Lower lobe of right lung (tissue), 2 donors: ENCODE measurements at regions not wholly inside any gene's neighbourhood (a gene's known extent, or its start where the extent isn't known, plus 50 kb on each side); places are given as distances from the start of the nearest gene placed in this dataset.

Source experiments
- ATAC-seq, 2 donors: fragments of 200-7000 bp; cut with Tn5 transposase; one replicate each; pipeline ENCODE4 v1.9.1; 2020 to 2022; ENCODE audit warnings: mild to moderate bottlenecking in 2 of 2, moderate library complexity in 2 of 2
- DNase-seq: peaks from one replicate; pipeline ENCODE4 v3.0.0-alpha.2; 2020
- H3K27ac ChIP-seq: fragments of 200-600 bp; one replicate; pipeline ENCODE4 v1.8.0; 2022
- H3K27me3 ChIP-seq: fragments of 200-600 bp; one replicate; pipeline ENCODE4 v1.8.0; 2022; ENCODE audit warnings: low read depth
- H3K36me3 ChIP-seq: fragments of 200-600 bp; one replicate; pipeline ENCODE4 v1.8.0; 2022; ENCODE audit warnings: mild to moderate bottlenecking
- H3K4me1 ChIP-seq: fragments of 200-600 bp; one replicate; pipeline ENCODE4 v1.8.0; 2022
- H3K4me3 ChIP-seq: fragments of 200-600 bp; one replicate; pipeline ENCODE4 v1.8.0; 2022; ENCODE audit warnings: mild to moderate bottlenecking
- H3K9me3 ChIP-seq: fragments of 200-600 bp; one replicate; pipeline ENCODE4 v1.8.0; 2022
- CTCF ChIP-seq: fragments of 200-600 bp; IDR thresholded peaks from one replicate; pipeline ENCODE4 v1.8.0; 2022; ENCODE audit warnings: antibody characterized with exemption, mild to moderate bottlenecking
- intact Hi-C: fragments of 100-400 bp; cut with DNase I; formaldehyde crosslinking; loops from one replicate; pipeline ENCODE4 v1.11.0; 2022
- donor health status: DM: no; HTN: yes; CAD: no; lungs with severe emphysema.

- no peak for ATAC-seq
- Histone ChIP-seq H3K4me1 (no peaks in the 10 kb centered on the region), H3K27me3 (no peaks in the 10 kb centered on the region), H3K27ac (no peak overlapping the region), H3K36me3 (no peaks in the 10 kb centered on the region), H3K4me3 (no peak overlapping the region), H3K9me3 (no peaks in the 10 kb centered on the region)
- DNase-seq: no peak
- no peak for TF ChIP-seq CTCF
- intact Hi-C loops: no loop called here
These were observed 186.9 kb downstream of the MATN1 start for GRCh38 chr1:30536530-30536929.

DNA sequence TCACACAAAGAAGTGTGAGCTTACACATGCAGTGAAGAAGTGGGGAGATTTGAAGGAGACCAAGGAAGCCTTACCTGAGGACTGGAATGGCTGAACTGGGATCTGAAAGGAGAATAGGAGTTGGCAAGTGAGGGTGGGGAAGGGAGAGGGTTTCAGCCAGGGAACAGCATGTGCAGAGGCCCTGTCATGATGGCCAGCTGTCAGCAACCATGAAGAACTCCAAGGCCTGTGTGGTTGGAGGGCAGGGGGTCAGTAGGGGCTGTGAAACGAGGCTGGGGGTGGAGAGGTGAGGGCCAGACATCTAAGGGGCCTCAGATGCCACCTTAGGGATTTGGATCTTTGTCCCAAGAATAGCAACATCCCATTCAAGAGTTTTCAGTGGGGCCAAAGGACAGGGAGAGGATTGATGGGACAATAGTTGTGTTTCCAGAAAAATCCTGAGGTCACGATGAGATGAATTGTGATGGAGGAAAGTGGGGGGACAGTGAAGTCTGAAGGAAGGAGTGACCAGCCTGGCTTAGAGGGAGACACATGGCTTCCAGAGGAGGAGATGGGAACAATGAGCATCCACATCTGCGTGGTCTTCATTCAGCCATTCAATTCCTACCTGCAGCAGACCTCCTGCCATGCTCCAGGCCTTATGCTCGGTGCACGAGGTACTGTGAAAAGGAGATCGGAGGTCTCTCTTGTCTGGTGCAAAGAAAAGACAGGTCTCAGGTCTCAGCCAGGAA lies 187.6 kb downstream of the MATN1 start:
- Histone ChIP-seq H3K4me3 (no peak overlapping the region), H3K4me1 (no peaks in the 10 kb centered on the region), H3K36me3 (no peaks in the 10 kb centered on the region), H3K27me3 (no peaks in the 10 kb centered on the region), H3K9me3 (no peaks in the 10 kb centered on the region), H3K27ac (no peak overlapping the region)
- DNase-seq: no peak
- no peak for TF ChIP-seq CTCF
- intact Hi-C loops: no loop called here
- no peak for ATAC-seq

DNA sequence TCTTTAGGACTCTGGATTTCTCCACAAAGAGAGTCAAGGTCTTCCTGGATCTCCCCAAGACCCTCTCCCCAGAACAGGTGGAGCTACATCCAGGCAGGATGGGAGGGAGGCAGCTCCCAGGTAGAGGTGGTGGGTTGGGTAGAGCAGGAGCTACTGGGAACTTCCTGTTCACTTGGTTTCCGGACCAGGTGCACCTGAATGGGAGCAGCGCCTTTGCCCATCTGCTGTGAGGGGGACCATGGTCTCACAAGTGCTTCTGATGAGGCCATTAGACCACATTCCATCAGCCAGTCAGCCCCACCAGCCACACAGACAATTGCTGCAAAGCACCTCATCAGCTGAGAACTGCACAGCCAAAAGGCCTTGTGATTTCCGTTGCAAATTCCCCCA lies 188.8 kb downstream of the MATN1 start:
- no peak for DNase-seq
- no peak for ATAC-seq
- Histone ChIP-seq H3K36me3 (no peaks in the 10 kb centered on the region), H3K9me3 (no peaks in the 10 kb centered on the region), H3K27me3 (no peaks in the 10 kb centered on the region), H3K4me1 (no peaks in the 10 kb centered on the region), H3K4me3 (no peak overlapping the region), H3K27ac (no peak overlapping the region)
- no peak for TF ChIP-seq CTCF
- intact Hi-C loops: no loop called here

DNA sequence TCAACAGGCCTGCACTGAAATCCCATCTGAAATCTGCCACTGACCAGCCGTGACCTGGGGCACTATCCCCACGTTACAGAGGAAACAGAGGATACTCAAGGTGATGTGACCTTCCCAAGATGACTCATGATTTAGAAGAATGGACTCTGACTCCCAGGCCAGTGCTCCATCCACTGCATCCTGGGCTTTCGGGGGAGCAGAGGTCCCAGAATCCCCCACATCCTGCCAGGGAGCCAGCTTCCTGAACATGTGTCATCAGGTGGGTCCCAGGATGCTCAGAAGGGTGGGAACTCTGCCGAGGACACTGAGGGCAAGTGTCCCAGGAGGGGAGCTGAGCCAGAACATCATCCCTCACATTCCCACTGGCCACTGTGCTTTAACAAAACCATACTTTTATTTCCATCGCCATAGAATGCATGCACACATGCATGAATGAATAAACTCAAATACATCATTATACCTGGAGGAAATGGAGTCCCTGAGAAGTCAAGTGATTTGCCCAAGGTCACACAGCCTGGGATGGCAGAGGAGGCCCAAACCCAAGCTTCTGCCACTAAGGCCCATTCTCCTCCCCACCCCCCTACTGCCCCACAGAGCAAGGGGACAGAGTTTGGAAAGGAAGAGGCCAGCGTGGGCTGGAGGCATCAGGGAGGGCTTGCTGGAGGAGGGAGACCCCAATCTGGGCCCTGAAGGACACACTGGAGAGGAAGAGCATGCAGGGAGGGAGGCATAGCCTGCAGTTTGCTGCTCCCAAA lies 189.4 kb downstream of the MATN1 start:
- Histone ChIP-seq H3K4me1 (no peaks in the 10 kb centered on the region), H3K27ac (no peak overlapping the region), H3K27me3 (no peaks in the 10 kb centered on the region), H3K4me3 (no peak overlapping the region), H3K36me3 (no peaks in the 10 kb centered on the region), H3K9me3 (no peaks in the 10 kb centered on the region)
- intact Hi-C loops: no loop called here
- DNase-seq: no peak
- TF ChIP-seq CTCF: no peak
- no peak for ATAC-seq

GRCh38 chr1:30533141-30533540 lies 190.2 kb downstream of the MATN1 start:
- intact Hi-C loops: no loop called here
- Histone ChIP-seq H3K9me3 (no peaks in the 10 kb centered on the region), H3K4me3 (no peak overlapping the region), H3K36me3 (no peaks in the 10 kb centered on the region), H3K27me3 (no peaks in the 10 kb centered on the region), H3K4me1 (no peaks in the 10 kb centered on the region), H3K27ac (no peak overlapping the region)
- no peak for TF ChIP-seq CTCF
- no peak for ATAC-seq
- DNase-seq: no peak
